ENCODE measurements at regions not wholly inside any gene's neighbourhood (a gene's known extent, or its start where the extent isn't known, plus 50 kb on each side); places are given as distances from the start of the nearest gene placed in this dataset.

GRCh38 chr9:31034311-31034710 lies 1350.1 kb upstream of the ACO1 start:
- Histone ChIP-seq H2BK120ac (ENCODE audit: low read depth, low read length) (no peak overlapping the region), H2AK5ac (ENCODE audit: low read depth, low read length) (no peak overlapping the region), H3K14ac (replicated peaks; ENCODE audit: low read depth, low read length) (no peak overlapping the region), H3K23ac (ENCODE audit: low read depth, low read length) (no peak overlapping the region), H3K4ac (ENCODE audit: low read depth, low read length) (no peak overlapping the region), H3K4me3 (ENCODE audit: insufficient read depth, low read depth, low read length) (no peak overlapping the region), H3K4me2 (ENCODE audit: low read depth, low read length) (no peak overlapping the region), H3K36me3 (ENCODE audit: control insufficient read depth, insufficient read depth, low read length) (no peaks in the 10 kb centered on the region), H2BK20ac (ENCODE audit: low read depth, low read length) (no peak overlapping the region), H3K9ac (ENCODE audit: low read depth, low read length) (no peak overlapping the region), H4K20me1 (ENCODE audit: insufficient read depth, low read length) (no peaks in the 10 kb centered on the region), H3K27ac (ENCODE audit: insufficient read depth, low read length) (no peak overlapping the region), H2AK9ac (replicated peaks; ENCODE audit: low read depth, low read length, poor library complexity) (no peak overlapping the region), H3K9me3 (ENCODE audit: control insufficient read depth, insufficient read depth, low read length) (peaks cover 2% of the 10 kb centered on the region; the same call in 1 of the 2 replicates), H4K5ac (ENCODE audit: low read depth, low read length) (no peak overlapping the region), H3K79me1 (ENCODE audit: low read depth in 1 of 2, low read length in 2 of 2) (no peaks in the 10 kb centered on the region), H2BK5ac (ENCODE audit: low read depth, low read length, poor library complexity, severe bottlenecking) (no peak overlapping the region), H3K4me1 (ENCODE audit: control insufficient read depth, insufficient read depth, low read length) (no peaks in the 10 kb centered on the region), H3K27me3 (ENCODE audit: control insufficient read depth, insufficient read depth, low read length) (no peaks in the 10 kb centered on the region), H3K9me1 (ENCODE audit: insufficient read depth, low read length) (no peaks in the 10 kb centered on the region), H4K8ac (ENCODE audit: low read depth in 2 of 2, low read length in 2 of 2) (no peak overlapping the region), H3K56ac (ENCODE audit: extremely low read depth, insufficient read depth, low read length) (no peak overlapping the region), H4K91ac (ENCODE audit: insufficient read depth, low read depth, low read length) (no peak overlapping the region), H2AFZ (replicated peaks; ENCODE audit: low read length, poor library complexity) (no peak overlapping the region), H3K18ac (ENCODE audit: low read depth, low read length) (no peak overlapping the region), H2BK15ac (ENCODE audit: low read depth, low read length) (no peak overlapping the region)
- no peak for ATAC-seq (ENCODE audit: low read depth)
- dilution Hi-C loops (cut with HindIII; ENCODE audit: low sequenced_read_pairs, unreplicated experiment), result no loop called here
- no peak for DNase-seq
- in situ Hi-C loops (cut with MboI; ENCODE audit: low sequenced_read_pairs), result no loop called here
- POLR2A ChIA-PET (ENCODE audit: unreplicated experiment), result no interaction called here
- TF ChIP-seq BHLHE40 (IDR thresholded peaks at IDR 0.05; ENCODE audit: low read depth, low read length) (no peak), MXI1 (IDR thresholded peaks at IDR 0.05; ENCODE audit: borderline replicate concordance, low read depth, low read length) (no peak), CEBPB (IDR thresholded peaks at IDR 0.05; ENCODE audit: low read depth, low read length) (no peak), ELK1 (IDR thresholded peaks at IDR 0.05; ENCODE audit: borderline replicate concordance, low read depth, low read length) (no peak), RFX5 (IDR thresholded peaks at IDR 0.05; ENCODE audit: low read depth, low read length) (no peak), RAD21 (IDR thresholded peaks at IDR 0.05; ENCODE audit: low read length) (no peak), CHD1 (IDR thresholded peaks at IDR 0.05; ENCODE audit: low read depth, low read length) (no peak), CTCF (conservative IDR thresholded peaks at IDR 0.05; ENCODE audit: low read depth, low read length) (no peak), MAZ (IDR thresholded peaks at IDR 0.05; ENCODE audit: borderline replicate concordance, low read depth, low read length) (no peak), POLR2A (IDR thresholded peaks at IDR 0.05; ENCODE audit: low read depth, low read length) (no peak), NFE2L2 (IDR thresholded peaks at IDR 0.05; ENCODE audit: low read depth, low read length) (no peak)
- WGBS, 2 experiments (ENCODE audit: extremely low coverage in 2 of 2, insufficient read length in 1 of 2), result no CpG with 5 or more reads among the region's 4 CpGs
- intact Hi-C loops (cut with micrococcal nuclease), result no loop called here
- BruUV-seq (replicated peaks), result no TSS peak
- CTCF ChIA-PET, result no interaction called here
